ENCODE measurements at regions not wholly inside any gene's neighbourhood (a gene's known extent, or its start where the extent isn't known, plus 50 kb on each side); places are given as distances from the start of the nearest gene placed in this dataset.

GRCh38 chr7:124338861-124339260 lies 306.0 kb upstream of the TMEM229A start (continued):
- TF ChIP-seq RNF2 (IDR thresholded peaks at IDR 0.05; ENCODE audit: borderline replicate concordance, low read depth) (no peak), MAZ (IDR thresholded peaks at IDR 0.05; ENCODE audit: borderline replicate concordance, low read depth, low read length) (no peak)

GRCh38 chr7:124330731-124331407 lies 298.0 kb upstream of the TMEM229A start:
- ChIA-PET CTCF (no interaction called here), POLR2A (no interaction called here)
- Histone ChIP-seq H3K4me2 (no peak overlapping the region), H3K9me3 (no peaks in the 10 kb centered on the region; the same call in 2 of the 3 replicates), H3K27ac (no peak overlapping the region), H3K4me3 (no peak overlapping the region), H3K4me1 (no peaks in the 10 kb centered on the region)
- DNase-seq (ENCODE audit: low read depth in 1 of 2, low spot score in 1 of 2) (no peak), ATAC-seq (no peak), FAIRE-seq (no peak)
- 20% methylated on average over 3 of the region's 3 CpGs for WGBS (ENCODE audit: missing lambda C conversion rate)
- no peak for TF ChIP-seq KDM5A (IDR thresholded peaks at IDR 0.05)
- TF ChIP-seq, protein P1, sequence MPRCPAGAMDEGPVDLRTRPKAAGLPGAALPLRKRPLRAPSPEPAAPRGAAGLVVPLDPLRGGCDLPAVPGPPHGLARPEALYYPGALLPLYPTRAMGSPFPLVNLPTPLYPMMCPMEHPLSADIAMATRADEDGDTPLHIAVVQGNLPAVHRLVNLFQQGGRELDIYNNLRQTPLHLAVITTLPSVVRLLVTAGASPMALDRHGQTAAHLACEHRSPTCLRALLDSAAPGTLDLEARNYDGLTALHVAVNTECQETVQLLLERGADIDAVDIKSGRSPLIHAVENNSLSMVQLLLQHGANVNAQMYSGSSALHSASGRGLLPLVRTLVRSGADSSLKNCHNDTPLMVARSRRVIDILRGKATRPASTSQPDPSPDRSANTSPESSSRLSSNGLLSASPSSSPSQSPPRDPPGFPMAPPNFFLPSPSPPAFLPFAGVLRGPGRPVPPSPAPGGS (IDR thresholded peaks at IDR 0.05): no peak
- no peak for TF ChIP-seq RARB (CRISPR knock-in tag; IDR thresholded peaks at IDR 0.05)
- no peak for TF ChIP-seq TP53 (CRISPR knock-in tag; IDR thresholded peaks at IDR 0.05)
- no peak for TF ChIP-seq ZFP36 (IDR thresholded peaks at IDR 0.05; ENCODE audit: borderline replicate concordance, partially characterized antibody)
- no peak for TF ChIP-seq GATA3 (IDR thresholded peaks at IDR 0.05; ENCODE audit: borderline replicate concordance)
- TF ChIP-seq, protein P2, sequence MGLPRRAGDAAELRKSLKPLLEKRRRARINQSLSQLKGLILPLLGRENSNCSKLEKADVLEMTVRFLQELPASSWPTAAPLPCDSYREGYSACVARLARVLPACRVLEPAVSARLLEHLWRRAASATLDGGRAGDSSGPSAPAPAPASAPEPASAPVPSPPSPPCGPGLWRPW (IDR thresholded peaks at IDR 0.05): no peak
- no peak for TF ChIP-seq PHF8 (IDR thresholded peaks at IDR 0.05; ENCODE audit: borderline replicate concordance, low read depth)
- TF ChIP-seq, protein P3, sequence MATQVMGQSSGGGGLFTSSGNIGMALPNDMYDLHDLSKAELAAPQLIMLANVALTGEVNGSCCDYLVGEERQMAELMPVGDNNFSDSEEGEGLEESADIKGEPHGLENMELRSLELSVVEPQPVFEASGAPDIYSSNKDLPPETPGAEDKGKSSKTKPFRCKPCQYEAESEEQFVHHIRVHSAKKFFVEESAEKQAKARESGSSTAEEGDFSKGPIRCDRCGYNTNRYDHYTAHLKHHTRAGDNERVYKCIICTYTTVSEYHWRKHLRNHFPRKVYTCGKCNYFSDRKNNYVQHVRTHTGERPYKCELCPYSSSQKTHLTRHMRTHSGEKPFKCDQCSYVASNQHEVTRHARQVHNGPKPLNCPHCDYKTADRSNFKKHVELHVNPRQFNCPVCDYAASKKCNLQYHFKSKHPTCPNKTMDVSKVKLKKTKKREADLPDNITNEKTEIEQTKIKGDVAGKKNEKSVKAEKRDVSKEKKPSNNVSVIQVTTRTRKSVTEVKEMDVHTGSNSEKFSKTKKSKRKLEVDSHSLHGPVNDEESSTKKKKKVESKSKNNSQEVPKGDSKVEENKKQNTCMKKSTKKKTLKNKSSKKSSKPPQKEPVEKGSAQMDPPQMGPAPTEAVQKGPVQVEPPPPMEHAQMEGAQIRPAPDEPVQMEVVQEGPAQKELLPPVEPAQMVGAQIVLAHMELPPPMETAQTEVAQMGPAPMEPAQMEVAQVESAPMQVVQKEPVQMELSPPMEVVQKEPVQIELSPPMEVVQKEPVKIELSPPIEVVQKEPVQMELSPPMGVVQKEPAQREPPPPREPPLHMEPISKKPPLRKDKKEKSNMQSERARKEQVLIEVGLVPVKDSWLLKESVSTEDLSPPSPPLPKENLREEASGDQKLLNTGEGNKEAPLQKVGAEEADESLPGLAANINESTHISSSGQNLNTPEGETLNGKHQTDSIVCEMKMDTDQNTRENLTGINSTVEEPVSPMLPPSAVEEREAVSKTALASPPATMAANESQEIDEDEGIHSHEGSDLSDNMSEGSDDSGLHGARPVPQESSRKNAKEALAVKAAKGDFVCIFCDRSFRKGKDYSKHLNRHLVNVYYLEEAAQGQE (IDR thresholded peaks at IDR 0.05): no peak
- no peak for TF ChIP-seq NFE2L2 (conservative IDR thresholded peaks at IDR 0.05; ENCODE audit: low read length)
- no peak for TF ChIP-seq USF2 (IDR thresholded peaks at IDR 0.05)
- TF ChIP-seq, protein P4, sequence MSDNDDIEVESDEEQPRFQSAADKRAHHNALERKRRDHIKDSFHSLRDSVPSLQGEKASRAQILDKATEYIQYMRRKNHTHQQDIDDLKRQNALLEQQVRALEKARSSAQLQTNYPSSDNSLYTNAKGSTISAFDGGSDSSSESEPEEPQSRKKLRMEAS (IDR thresholded peaks at IDR 0.05): no peak
- TF ChIP-seq NR3C1 (IDR thresholded peaks at IDR 0.05): no peak
- no peak for TF ChIP-seq SREBF2 (IDR thresholded peaks at IDR 0.05)
- TF ChIP-seq FOXS1 (CRISPR knock-in tag; IDR thresholded peaks at IDR 0.05): no peak
- no peak for TF ChIP-seq ATOH8 (CRISPR knock-in tag; IDR thresholded peaks at IDR 0.05; ENCODE audit: low read depth)
- no peak for TF ChIP-seq CEBPB (IDR thresholded peaks at IDR 0.05)
- TF ChIP-seq EP300 (IDR thresholded peaks at IDR 0.05): no peak
- TF ChIP-seq CBX8 (IDR thresholded peaks at IDR 0.05): no peak
- TF ChIP-seq MYC (IDR thresholded peaks at IDR 0.05; ENCODE audit: borderline replicate concordance, low read length): no peak

All from A549 (cell line).